ENCODE measurements at regions not wholly inside any gene's neighbourhood (a gene's known extent, or its start where the extent isn't known, plus 50 kb on each side); places are given as distances from the start of the nearest gene placed in this dataset.

- TF ChIP-seq CTCF (IDR thresholded peaks at IDR 0.05; ENCODE audit: low read length) (no peak), EZH2 (IDR thresholded peaks at IDR 0.05; ENCODE audit: borderline replicate concordance, low read length) (no peak)
Observed at GRCh38 chr9:108054131-108054630, 564.6 kb upstream of the KLF4 start.

Data from OCI-LY1 (cell line).